ENCODE measurements at regions not wholly inside any gene's neighbourhood (a gene's known extent, or its start where the extent isn't known, plus 50 kb on each side); places are given as distances from the start of the nearest gene placed in this dataset.
A peak's percentile ranks its signal among the peaks of the same experiment; 100 is the strongest.
"Not testable (repeated sequence)": the region's sequence is repeated elsewhere in the genome, so short reads cannot be mapped to it uniquely, and the experiment has no call there.

DNA sequence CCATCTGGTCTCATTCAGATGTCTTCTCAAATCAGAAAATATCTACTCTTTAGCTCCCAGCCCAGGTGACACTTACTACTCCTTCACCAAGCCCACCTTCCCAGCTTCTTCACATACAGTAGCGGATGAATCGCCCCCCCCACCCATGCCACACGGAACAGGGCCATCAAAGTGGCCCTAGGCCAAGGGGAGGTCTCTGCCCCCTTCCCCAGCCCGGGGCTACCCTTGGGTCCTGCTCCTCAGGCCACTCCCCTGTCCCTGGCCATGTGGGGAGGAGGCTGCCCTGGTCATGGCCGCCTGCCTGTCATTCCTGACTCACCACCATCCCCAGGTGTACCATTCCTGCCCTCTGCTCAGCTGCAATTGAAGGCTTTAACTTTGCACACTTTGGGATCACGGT, 142.8 kb downstream of the NECTIN1 start:
- DNase-seq: no peak

DNA sequence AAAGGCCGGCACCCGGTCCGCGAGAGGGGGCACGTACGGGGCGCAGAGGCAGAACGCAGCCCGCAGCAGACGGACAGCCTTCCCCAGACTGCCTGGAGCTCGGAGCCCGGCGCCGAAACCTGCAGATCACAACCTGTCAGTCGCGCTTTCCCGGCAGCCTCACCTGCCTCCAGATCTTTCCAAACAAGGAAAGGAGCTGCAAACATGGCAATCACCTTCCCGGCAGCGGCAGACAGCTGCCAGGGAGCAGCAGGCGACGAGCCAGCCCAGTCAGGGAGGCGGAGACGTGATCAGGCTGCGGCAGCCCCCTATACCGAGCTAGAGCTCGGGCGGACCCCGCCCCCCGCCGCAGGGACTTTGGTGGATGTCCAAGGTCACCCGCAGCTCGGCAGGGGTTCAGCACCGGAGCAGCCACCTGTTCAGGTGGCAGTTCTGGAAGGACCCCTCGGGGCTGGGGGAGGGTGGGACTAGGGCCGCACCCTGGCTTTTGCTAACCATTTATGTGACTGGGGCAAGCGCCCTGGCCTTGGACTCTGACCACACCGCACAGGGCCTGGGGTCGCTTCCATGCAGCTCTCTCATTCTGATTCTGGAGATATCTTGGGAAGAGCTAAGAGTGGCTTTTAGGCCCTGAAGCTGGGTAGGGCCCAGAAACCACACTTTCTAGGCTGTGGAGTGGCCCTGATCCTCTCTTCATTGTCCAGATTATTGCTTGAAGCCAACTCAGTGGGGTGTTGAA, 143.8 kb downstream of the NECTIN1 start:
- no peak for DNase-seq

DNA sequence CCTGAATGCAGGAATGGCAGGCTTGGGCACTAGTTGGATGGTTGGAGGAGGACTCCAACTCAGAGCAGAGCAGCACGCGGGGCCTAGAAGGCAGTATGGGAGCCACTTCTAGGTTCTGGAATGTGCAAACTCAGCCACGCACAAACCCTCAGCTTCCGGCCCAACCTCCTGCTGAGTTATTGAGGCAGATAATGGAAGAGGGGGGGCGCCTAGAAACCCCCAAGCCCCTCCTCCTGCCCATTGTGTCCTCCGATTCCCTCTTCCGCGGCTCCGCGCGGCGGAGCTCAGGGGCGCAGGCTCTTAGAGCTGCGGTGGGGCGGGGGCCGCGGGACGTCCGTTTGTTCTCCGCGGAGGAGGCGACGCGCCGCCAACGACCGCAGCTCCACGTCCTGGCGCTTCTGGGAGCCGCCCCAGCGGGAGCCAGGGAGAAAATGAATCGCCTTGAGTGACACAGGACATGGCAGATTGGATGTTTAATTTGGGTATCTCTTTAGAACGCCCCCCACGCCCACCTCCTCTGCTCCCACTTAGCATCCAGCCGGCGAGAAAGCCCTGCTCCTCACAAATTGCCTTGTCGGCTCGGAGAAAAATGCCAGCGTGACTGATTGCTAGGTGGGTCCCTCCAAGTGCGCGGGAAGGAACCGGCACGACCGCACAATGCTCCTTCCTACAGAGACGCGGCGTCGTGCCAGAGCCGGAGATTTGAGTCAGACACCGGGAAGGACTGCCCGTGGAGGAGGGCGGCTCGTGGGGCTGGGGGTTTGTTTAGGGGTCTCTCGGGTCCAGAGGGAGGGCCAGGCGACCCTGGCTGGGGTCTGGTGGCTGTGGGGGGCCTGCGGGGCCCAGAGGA, 144.6 kb downstream of the NECTIN1 start:
- peak in 1 of 2 donors; percentile 42 for DNase-seq

DNA sequence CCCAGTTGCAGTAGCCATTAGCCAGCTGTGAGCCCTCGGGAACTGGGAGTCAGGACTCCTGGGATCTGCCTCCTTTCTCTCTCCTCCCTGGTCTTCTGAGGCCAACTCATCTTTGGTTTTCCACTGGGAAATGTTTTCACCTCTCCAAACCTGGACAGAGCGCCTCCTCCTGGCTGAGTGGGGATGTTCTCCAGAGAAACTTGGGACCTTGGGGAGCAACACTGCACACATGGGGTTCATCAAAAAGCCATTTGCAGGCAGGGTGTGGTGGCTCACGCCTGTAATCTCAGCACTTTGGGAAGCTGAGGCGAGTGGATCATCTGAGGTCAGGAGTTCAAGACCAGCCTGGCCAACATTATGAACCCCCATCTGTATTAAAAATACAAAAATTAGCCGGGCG, 145.4 kb downstream of the NECTIN1 start:
- no peak for DNase-seq

DNA sequence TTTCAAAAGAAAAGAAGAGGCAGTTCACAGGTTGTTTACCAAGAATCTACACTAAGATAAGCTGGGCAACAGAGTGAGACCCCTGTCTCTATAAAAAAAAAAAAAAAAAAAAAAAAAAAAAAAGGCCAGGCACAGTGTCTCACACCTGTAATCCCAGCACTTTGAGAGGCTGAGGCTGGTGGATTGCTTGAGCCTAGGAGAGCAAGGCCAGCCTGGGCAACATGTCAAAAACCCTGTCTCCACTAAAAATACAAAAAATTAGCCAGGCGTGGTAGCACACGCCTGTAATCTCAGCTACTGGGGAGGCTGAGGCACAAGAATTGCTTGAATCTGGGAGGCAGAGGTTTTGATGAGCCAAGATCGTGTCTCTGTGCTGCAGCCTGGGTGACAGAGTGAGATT, 147.6 kb downstream of the NECTIN1 start:
- DNase-seq: not testable (repeated sequence)

DNA sequence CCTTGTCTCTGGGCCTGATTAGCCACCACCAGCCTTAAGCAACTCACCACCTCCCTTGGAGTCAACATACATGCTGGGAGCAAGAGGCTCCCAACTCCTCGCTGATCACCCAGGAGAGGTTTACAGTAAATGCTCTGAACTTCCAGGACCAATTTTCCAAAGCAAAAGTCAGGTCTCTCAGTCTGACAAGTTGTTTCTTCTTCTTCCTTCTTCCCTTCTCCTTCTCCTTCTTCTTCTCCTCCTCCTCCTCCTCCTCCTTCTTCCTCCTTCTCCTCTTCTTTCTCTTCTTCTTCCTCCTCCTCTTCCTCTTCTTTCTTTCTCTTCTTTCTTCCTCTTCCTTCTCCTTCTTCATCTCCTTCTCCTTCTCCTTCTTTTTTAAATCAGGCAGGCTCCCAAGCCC, 148.2 kb downstream of the NECTIN1 start:
- peak in 1 of 2 donors; percentile 47 for DNase-seq

DNA sequence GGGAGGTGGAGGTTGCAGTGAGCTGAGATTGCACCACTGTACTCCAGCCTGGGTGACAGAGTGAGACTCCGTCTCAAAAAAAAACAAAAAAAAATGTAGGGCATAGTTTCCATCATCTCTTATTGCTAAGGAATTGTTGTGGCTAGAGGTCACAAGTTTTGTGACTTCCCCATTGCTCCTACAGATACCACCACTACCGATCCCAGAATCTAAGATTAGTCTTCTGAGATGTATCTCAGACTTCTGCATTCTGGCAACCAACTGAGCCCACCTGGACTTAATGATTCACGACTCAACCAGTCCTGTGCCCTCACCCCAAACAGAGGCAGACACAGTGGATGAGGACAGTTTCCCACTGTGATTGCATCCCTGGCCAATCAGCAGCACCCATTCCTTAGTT, 148.9 kb downstream of the NECTIN1 start:
- peak; percentile 76 to 78 for DNase-seq

DNA sequence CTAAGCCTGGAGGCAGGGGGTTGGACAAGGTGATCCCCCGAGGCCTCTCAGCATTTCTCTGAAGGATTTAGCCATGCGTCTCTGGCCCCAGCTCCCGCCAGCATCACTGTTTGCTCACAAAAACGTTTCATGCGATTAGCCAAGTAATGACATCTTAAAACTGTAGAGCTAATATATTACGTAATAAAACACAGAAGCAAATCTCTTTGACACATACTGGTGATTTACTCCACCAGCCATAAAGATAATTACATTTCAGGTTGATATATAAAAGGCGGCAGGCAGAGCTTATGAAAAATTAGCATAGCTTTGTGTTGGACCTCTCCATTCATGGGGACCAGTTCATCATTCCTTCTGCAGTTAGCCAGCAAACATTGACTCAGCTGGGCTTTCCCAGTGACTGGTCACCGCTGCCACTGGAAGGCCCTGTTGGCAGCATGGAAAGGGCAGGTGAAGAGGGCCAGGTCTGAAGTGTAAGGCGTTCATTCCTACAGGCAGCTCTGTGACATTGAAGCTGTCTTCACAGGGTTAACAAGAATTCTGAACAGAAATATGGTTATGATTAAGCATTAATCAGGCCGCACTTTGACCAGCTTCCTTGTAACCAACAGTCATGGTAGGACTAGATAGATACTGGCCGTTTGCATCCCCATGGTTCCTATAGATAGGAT, 150.3 kb downstream of the NECTIN1 start:
- DNase-seq: no peak

DNA sequence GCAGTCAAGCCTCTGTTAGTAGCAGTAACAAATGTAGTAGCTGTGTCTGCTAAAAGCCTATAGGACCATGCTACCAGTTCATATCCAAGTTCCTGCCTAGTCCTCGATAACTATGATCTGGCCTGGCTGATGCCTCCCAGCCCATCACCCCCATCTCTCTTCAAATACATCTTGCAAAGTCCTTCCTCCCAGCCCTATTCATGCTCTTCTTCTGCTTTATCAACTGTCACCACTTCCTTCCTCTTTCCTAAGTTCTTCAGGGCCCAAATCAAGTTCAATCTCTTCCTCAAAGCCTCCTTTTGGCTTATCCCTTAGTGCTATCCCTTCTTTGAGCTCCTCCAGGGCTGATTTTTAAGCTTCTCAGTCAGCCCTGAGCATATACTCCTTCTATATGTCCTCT, 150.9 kb upstream of the THY1 start:
- peak; percentile 66 to 82 for DNase-seq

DNA sequence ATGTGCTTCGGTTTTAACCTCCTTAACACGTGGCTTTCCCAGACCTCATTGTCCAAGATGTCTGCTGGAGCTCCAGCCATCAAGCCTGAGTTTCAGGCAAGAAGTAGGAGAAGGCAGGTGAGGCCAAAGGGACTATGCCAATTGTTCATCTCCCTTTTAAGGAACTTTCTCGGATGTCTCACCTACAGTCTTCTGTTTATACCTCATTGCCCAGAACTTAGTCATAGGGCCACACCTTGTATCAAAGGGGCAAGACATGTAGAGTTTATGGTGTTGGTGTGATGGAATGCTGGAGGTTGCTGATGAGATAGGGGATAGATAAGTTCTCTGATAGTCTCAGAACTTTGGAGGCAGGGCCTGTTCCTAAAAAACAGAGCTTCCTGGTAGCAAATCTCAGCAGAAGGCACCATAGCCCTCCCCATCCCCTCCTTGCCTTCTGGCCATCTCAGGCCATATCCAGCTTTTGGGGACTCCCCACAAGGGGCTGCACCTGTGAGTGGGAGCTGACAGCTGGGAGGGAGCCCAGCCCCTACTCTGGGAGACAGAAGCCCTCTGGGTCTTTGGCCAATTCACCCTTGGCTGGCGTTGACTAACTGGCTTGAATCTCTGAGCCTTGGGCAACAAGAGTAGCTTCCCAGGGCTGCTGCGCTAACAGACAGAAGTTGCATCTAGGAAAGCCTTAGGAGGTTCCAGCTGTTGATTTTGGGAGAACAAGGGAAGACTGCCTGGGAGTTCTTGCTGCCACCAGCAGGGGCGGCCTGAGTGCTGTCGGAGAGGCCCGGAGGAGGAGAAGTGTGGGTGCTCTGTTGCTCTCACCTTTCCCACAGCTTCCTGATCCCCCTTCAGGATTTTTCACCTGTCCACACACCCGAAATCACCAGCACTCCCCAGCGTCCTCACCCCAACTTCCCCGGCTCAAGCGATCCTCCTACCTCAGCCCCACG, 149.8 kb upstream of the THY1 start:
- DNase-seq: no peak

DNA sequence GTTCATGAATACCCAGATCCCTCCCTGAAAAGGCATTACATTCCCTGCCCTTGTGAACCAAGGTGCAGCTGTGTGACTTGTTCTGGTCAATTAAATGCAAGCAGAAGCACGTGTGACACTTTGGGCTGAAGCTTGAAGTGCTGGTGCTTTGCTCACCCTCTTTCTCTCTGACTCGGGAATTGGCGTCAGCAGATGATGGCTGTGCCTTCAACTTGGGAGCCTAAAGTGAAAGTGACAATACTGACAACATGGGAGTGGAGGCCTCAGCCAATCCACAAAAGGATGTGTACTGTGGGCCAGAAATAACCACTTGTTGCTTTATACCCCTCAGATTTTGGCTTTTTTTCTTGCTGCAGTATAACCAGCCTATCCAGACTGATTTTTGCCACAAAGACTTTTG, 148.3 kb upstream of the THY1 start:
- DNase-seq: no peak

DNA sequence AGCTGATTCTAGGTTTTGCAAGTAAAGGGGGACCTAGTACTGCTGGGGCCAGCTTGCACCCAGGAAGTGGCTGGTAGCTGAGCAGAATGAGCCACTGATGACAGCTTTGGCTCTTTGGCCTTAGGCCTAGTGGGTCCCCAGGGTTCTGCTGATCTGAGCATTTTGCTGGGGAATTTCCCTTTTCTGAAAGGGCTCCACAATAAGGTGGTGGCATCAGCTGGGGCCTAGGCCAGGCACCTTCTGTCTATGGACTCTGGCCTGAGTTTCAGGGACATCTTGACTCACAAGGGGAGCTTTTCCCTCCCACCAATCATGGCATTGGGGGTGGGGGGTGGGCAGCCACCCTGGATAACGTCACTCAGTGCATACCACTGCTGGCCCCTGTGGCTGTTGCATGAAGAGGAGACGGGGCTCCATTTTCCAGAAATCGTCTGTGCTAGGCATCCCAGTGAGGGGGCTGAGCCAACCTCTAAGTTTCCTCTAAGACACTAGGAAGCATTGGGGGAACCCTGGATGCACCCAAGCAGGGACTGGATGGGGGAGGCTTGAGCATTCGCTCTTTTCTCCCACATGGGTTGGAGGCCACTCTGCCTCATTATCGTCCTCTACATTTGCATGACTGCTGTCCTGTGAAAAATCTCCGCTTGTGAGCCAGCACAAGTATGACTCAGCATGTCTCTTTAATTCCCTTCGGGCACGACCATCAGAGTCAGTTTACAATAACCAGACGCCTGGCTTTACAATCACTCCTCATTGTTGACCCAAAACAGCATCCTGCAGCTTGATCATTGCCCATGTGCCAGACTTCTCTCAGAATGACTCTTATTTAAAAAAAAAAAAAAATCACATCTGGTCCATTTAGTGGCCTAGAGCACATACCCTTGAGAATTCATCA, 145.0 kb upstream of the THY1 start:
- no peak for DNase-seq

DNA sequence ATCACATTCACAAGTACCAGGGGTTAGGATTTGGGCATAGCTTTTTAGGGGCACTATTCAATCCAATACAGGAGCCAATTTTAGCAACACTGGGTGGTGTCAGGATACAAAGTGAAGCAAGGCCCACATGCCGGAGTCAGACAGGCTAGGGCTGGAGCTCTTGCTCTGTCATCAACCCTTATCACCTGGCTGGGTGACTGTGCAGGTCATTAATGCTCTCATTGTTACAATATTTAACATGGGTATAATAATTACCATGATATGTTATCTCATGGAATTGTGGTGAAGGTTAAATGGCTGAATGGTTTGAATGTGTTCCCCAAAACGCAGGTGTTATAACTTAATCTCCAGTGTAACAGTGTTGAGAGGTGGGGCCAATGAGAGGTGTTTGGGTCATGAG, 143.3 kb upstream of the THY1 start:
- DNase-seq: no peak

DNA sequence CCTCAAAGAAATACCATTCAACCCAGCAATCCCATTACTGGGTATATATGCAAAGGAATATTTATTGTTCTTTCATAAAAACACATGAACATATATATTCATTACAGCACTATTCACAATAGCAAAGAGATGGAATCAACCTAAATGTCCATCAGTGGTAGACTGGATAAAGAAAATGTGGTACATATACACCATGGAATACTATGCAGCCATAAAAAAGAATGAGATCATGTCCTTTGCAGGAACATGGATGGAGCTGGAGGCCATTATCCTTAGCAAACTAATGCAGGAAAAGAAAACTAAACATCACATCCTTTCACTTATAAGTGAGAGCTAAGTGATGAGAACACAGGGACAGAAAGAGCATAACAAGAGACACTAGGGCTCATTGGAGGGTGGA, 142.7 kb upstream of the THY1 start:
- not testable (repeated sequence) for DNase-seq

DNA sequence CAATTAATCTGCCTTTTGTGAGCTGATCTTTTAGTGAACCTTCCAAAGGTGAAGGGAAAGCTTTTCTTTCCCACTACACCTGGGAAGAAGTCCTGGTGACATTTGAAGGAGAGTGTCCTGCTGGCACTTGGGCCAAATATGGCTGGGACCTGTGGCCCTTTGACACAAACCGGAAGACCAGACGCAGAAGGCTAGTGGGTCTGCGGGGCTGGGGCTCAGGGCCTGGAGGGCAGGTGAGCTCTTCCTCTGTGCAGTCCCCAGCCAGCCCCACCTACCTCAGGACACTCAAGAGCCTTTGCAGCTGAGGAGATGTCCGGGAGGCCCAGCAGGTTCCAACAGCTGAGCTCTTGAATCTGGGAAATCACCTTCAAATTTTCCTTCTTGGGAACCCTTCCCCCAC, 138.0 kb upstream of the THY1 start:
- no peak for DNase-seq

DNA sequence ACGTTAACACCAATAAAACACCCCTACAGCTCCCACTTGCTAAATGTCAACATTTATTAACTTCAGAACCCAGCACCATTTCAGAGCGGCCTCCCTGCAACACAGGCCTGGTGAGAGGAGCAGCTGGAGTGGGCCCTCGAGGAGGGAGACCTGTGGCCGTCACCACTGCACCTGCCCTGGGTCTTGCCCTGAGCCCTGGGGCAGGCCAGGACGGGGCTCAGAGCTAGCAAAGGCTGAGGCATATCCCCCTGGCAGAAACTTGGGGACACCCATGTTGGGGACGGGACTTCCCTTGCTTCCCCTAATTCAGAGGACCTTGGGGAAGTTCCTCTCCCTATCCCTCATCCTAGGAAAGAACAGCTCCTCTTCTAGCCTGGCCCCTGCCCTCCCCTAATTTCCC, 137.3 kb upstream of the THY1 start:
- DNase-seq: no peak

DNA sequence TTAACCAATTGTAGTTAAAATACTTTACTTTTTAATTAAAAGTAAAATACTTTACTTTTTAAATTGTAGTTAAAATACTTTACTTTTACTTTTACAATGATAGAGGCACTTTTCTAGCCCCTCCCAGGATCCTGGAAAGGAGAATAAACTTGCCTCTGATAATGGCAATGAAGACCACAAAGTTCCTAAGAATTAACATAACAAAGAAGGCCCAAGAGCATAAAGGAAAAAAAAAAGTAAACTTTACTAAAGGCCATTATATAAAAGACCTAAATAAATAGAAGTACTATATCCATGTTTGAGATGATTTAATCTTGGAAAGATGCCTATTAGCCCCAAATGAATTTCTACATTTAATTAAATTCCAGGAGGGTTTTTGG, 129.1 kb upstream of the THY1 start:
- DNase-seq: no peak

DNA sequence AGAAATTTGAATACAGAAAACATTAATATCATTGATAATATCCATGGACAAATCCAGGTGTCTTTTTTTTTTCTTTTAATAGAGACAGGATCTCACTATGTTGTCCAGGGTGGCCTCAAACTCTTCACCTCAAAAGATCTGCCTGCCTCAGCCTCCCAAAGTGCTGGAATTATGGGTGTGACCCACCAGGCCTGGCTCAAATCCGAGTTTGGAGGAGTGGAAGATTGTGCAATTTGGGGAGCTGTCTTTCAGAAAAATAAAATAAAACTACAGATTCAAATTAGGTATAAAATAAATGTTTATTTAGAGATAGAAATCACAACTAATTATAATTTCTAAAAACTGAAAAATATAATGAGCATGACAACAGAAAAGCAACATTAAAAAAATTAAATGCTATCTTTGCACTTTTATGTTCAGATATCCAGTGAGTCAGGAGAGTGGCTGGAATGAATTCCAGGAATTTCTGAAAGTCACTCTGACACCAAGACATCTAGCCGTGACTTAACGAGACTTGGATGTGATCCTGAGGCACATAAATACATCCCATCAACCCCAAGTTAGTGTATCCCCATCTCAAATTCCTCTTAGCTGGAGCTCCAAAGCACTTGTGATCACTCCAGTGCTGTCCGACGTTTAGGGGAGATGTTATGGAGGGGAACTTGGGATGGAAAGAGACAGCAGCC, 128.6 kb upstream of the THY1 start:
- DNase-seq: no peak

DNA sequence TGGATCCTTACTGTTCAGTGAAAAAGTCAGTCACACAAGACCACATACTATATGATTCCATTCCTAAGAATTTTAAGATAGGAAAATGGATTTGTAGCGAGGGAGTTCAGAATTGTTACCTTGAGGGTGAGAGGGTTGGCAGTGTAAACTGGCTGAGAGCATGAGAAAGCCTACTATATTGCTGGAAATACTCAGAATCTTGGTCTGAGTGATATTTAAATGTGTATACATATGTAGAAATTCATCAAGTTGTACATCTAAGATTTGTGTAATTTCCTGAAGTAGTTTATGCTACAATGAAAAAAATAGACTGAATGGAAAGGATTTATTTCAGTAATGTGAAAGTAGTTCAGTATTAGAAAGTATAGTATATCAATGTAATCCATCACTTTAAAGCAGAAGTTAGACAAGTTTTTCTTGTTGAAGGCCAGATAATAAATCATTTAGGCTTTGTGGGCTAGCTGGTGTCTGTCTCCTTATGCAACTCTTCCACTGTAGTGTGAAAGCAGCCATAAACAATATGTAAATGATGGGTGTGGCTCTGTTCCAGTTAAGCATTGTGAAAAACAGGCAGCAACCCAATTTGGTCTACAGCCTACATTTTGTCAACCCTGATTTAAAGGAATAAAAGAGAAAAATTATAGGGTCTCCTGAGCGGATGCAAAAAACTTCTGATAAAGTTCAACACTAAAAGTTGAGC, 127.2 kb upstream of the THY1 start:
- peak; percentile 28 to 70 for DNase-seq

DNA sequence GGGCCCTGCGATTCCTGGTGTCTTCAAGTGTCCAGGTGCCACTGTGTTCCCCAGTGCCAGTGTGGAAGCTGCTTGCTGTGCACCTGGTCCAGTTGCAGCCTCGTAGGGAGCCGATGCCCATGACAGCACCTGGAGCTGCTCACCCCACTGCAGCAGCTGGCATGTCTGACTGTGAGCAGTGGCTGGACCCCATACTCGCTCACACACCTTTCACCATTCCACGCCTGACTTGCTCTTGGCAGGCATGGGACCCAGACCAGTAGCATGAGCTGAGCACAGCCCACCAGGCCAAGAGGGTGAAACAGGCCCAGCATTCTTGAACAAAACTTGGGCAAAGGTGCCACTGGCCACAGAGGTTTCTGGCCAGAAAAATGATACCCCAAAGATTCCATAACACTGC, 124.5 kb upstream of the THY1 start:
- DNase-seq: no peak

Measured in inflammatory macrophage (primary cell).